ENCODE measurements at regions not wholly inside any gene's neighbourhood (a gene's known extent, or its start where the extent isn't known, plus 50 kb on each side); places are given as distances from the start of the nearest gene placed in this dataset.

DNA sequence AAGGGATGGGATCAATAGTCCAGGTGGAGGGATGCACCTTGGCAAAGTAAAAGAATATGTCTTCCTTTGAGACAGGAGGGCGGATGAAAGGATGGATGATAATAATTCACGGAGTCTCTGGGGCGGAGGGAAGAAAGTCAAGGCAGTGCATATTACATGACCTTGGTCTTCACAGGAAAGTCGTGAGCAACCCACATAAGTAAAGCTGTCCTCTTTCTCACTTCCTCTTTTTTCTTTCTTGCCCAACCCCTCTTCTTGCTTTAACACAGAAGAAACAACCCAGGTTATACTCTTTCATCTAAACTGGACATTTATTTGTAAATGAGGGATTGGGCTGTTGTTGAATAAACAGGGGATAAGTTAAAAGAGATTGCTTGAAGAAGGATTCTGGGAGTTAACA is 168.7 kb upstream of the SKOR2 start:
- in situ Hi-C loops (cut with HindIII; ENCODE audit: low sequenced_read_pairs): no loop called here

DNA sequence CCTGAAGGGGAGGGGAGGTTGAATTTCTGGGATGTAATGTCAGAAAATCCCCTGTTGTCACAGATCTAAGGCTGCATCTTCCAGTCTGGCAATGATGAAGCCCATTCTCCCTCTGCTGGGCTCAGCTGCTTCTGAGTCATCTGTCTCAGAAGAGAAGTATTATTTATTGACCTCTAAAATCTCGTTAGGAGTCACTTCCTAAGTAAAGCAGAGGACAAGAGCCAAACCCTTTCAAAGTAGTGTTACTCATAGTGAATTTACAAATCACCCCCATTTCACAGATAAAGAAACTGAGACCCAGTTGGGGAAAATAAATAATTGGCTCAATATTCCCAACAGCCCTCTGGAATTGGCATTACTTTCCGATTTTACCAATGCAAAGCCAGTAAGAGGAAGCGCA is 167.3 kb upstream of the SKOR2 start:
- in situ Hi-C loops (cut with HindIII; ENCODE audit: low sequenced_read_pairs): no loop called here

DNA sequence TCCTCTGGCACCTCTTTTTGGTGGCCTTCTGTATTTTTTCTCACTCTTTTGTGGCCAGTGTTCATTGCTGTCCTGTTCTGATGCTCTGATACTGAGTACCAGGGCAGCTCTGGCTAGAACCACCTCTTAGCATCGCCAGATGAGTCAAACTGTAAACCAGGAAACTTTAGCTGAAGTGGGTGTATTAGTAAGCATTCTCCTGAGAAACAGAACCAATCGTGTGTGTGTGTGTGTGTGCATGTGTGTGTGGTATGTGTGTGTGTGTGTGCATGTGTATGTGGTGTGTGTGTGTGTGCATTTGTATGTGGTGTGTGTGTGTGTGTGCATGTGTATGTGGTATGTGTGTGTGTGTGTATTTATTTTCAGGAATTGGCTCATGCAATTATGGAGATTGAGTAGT is 166.3 kb upstream of the SKOR2 start:
- in situ Hi-C loops (cut with HindIII; ENCODE audit: low sequenced_read_pairs): no loop called here

DNA sequence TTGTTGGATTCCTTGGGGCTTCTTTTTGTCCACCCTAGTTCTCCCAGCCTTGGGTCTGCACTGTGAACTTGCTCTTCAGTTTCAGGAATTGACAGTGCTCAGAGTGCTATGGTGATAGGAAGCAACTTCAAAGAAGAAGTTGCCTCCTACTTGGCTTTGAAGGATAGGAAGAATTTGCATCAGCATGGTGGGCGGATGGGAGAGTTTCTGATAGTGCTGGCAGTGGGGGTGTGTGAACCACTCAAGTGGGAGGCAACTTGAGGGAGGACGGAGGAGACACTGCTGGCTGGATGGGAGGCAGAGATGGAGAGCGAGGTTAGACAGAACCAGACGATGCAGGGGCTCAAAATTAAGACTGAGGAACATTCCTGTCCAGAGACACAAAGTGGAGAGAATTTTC is 164.4 kb upstream of the SKOR2 start:
- in situ Hi-C loops (cut with HindIII; ENCODE audit: low sequenced_read_pairs): no loop called here

DNA sequence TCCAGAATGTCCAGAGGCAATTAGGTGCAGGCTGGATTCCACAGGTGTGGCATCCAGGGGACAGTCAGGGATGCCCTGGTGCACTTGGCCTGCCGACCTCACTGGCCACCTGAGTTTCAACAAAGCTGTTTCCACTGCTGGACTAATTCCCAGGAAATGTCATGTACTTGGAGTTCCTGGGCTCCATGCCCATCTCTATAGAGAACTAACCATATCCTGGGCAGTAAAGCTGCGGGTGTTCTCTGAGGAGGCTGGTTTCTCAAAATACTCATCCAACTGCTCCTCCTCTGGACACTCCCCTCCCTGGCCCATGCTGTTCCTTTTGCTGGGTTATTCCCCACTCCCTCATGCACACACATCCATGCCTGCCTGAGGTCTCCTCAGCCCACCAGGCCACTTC is 161.9 kb upstream of the SKOR2 start:
- in situ Hi-C loops (cut with HindIII; ENCODE audit: low sequenced_read_pairs): no loop called here

DNA sequence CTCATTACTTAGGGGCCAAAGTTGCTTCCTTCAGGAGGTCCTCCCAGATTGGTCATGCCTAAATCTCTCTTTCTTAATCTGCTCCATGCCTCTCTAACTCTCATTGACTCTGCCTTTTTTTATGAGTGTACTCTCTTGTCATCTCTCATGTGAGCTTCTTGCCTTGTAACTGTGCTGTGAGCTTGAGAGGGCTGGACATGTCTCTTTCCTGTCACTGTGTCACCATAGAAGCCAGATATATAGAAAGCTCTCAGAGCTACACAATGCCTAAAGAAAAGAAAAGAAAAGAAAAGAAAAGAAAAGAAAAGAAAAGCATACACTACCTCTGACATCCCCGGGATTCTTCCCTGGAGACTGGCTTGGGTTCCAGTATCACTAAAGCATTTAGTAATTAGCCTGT is 161.5 kb upstream of the SKOR2 start:
- in situ Hi-C loops (cut with HindIII; ENCODE audit: low sequenced_read_pairs): no loop called here

DNA sequence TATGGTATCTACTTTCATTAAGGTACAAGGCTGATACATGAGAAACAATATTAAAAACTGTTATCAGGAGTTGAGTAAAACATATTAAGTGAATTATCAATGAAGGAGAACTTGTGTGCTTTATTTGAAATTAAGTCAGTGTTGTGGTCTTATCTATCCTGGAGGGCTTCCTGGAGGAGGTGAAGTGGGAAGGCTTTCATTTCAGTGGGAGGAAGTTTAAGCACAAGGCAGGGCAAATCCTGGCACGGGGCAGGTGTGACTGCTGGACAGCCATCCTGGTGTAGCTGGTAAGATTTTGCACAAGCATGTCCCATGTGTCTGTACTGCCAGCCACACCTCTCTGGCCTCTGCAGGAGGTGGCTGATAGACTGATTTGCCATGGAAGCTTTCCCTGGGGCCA is 159.7 kb upstream of the SKOR2 start:
- in situ Hi-C loops (cut with HindIII; ENCODE audit: low sequenced_read_pairs): no loop called here

DNA sequence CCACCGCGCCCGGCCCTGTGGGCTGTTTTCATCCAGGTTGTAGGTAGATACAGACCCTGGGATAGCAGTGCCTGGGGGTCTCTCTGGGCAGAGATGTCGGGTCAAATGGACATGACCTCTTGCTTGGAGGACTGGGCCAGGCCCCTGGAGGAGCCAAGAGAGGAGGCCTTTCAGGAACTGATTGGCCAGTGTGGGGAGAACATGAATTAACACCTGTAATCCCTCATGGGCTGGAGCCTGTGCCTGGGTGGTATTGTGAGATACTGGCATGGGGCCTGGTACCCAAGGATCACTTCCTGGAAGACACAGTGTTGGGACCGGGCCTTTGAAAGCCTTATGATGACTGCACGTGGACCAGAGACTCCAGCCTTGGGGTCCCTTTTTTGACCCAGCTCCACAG is 158.7 kb upstream of the SKOR2 start:
- in situ Hi-C loops (cut with HindIII; ENCODE audit: low sequenced_read_pairs): no loop called here

DNA sequence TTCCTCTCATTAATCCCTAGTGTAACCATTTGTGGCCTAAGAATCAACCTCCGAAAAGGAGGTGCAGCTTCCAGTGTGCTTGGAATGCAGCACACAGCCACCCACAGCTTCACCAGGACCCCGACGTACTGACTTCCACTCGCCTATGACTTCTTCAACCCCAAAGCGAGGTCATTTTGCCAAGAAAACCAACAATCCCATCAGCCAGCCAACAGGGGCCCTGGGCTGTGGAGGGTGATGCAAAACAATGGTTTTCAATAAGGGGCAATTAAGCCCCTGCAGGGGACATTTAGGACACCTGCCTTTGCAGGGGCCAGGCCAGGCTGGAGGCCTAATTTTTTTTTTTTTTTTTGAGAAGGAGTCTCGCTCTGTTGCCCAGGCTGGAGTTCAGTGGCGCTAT is 158.1 kb upstream of the SKOR2 start:
- in situ Hi-C loops (cut with HindIII; ENCODE audit: low sequenced_read_pairs): loop anchor here (5.0 kb wide), 1 partner anchor 48 kb away; no protein-coding TSS in a partner anchor

DNA sequence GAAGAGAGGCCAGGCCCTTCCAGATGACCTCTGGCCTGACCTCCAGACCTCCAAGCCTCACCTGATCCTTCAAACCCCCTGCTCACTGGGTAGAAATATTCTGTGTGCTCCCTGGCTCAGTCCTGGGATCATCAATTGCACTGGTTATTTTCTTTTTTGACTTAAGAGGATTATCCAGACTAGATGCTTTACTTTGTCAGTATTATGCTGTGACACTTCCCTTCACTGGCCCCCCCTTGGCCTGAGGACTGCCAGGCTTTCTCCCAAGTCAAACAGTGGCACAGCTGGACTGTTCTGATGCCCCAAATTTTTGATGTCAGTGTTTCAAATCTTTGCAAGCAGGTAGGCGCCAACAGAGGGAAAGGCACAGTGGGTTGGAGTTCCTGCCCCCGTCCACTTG is 156.3 kb upstream of the SKOR2 start:
- in situ Hi-C loops (cut with HindIII; ENCODE audit: low sequenced_read_pairs): loop anchor here (5.0 kb wide), 1 partner anchor 50 kb away; no protein-coding TSS in a partner anchor

DNA sequence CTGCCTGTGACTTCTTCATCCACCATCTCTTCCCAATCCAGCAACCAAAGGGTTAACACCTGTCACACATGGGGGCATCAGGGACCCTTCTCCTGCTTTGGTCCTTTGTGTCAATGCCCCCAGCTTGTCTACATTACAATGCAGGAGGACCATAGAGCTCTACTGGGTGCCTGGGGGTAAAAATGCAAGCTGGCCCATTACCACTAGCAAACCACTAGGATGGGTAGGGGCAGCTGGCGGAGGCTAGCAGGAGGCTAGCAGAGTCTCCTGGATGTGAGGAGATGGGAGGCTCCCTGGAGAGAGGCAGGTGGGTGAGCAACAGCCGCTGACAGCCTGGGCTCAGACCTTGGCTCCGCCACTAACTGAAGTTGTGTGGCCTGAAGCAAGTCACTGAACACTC is 153.4 kb upstream of the SKOR2 start:
- in situ Hi-C loops (cut with HindIII; ENCODE audit: low sequenced_read_pairs): loop anchor here (5.0 kb wide), 1 partner anchor 52 kb away; no protein-coding TSS in a partner anchor

DNA sequence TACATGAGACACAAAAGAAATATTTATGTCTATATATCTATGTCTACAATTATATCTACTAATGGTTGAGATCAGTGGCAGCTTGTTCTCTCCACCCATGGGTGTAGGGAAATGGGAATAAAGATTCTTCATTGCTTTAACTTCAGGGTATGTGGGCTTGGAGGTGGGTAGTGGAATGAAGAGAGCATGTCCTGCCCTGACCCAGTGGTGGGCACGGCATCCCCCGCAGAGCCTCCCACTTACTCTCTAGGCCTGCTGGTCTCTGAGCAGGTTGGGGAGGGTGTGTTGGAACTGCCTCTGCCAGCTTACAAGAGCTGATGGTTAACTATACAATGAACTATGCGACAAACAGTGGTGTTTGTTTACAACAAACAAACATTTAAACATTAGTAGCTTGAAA is 152.5 kb upstream of the SKOR2 start:
- in situ Hi-C loops (cut with HindIII; ENCODE audit: low sequenced_read_pairs): no loop called here

DNA sequence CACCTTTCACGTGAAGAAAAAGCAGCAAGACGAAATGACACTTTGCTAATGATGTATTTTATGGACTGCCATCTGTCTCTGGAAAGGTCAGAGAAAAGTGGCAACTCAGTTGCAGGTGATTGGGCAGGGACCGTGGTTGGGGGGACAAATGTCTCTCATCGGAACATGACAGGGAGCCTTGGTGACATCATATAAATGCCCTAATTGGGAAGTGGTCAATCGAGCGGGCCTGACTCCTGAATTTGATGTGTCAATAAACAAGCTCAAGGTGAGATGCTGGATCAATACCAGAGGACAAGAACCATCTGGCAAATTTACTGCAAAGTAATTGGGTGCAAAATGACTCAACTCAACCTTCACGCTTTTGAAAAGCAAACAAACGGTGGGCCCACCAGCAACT is 151.9 kb upstream of the SKOR2 start:
- in situ Hi-C loops (cut with HindIII; ENCODE audit: low sequenced_read_pairs): no loop called here

DNA sequence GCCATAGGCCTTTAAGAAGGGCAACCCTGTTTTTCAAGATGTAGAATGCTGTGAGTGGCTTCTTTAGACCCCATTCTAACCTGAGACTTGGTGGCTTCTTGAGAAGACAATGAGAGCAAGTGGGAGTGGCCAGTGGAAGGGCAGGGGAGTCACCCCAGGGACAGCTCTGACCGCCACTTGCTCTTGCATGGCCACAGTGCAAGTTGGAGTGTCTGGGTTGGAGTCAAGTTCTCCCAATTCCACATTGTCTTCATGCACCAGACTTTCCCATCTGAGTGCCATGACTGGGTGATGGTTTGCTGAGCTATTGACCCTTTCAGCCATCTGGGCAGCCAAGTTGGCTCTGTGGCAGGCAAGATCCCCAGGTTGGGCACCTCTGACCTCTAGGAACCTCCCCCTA is 148.0 kb upstream of the SKOR2 start:
- in situ Hi-C loops (cut with HindIII; ENCODE audit: low sequenced_read_pairs): no loop called here

DNA sequence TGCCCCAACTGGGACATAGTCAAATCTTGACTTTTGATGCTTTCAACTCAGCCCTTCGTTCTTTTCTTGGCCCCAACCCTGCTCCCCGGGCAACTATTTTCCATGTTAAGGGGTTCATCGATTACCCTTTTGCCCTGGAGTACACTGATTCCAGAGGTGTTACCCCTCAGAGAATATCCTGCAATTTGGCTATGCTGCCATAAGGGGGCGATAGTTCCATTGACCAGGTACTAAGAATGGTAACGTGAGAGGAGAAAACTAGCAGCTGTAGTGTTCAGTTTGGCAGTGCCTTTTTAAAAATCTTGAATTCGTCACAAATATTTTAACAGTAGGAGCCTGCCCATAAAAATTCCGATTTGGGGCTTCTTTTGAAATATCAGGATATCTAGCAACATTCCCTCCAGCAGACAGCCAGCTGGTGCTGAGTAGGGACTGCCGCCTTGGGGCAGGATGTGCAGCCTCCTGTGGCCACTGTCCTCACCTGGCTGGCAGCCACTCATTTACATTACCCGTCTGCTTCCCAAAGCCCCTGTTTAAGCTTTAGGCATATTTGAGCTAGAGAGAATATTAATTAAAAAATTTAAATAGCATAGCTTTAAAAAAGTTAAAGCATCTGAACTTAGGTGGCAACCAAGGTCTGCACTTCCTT is 146.3 kb upstream of the SKOR2 start:
- in situ Hi-C loops (cut with HindIII; ENCODE audit: low sequenced_read_pairs): no loop called here

DNA sequence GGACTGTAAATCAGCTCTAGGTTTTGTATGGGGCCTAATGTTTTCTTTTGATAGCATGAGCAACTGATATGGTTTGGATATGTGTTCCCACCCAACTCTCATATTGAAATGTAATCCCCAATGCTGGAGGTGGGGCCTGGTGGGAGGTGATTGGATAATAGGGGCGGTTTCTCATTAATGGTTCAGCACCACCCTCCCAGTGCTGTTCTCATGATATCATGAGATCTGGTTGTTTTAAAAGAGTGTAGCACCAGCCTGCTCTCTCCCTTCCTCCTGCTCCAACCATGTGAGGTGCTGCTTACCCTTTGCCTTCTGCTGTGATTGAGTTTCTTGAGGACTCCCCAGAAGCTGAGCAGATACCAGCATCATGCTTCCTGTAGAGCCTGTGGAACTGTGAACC is 140.2 kb upstream of the SKOR2 start:
- in situ Hi-C loops (cut with HindIII; ENCODE audit: low sequenced_read_pairs): no loop called here

DNA sequence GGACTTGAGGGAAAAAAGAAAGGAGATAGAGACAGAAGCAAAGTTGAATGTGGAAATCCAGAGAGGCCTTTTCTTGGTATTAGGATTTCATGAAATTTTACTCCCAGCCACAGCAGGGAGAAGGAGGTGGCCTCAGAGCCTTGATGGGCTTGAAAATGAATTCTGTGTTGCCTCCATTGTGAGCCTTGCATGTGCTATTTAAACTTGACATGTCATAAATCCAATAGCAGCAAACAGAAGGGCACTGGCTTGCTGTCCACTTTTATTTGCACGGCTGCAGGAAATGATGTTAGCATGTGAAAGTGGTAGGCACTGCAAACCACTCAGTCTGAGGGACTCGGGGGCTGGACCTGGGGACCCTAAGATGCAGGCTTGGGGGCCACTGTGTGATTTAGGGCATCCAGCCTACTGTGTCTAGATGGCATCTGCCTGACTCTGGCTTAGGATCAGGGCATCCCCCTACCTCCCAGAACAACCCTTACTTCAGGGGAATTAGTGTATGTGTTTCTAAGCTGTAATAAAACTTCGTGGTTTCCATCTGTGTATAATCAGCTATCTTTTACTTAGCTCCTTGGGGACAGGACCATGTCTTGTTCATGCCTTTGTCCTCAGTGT is 139.1 kb upstream of the SKOR2 start:
- in situ Hi-C loops (cut with HindIII; ENCODE audit: low sequenced_read_pairs): no loop called here

DNA sequence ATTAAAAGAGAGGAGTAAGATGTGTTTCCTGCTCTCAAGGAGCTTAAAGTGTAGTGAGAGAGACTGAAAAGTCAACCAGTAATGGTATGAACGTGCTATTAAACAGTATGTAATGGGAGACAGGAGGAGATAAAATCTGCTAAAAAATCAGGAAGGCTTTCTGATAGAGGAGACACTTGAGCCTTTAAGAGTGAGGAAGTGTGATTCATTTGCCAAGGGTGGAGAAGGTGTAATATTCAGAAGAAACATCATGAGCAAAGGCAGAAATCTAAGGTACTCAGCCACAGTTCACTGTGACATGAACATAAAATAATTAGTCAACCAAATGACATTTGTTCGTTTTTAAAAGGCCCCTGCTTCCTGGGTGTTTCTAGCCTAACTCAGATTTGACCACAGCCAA is 137.8 kb upstream of the SKOR2 start:
- in situ Hi-C loops (cut with HindIII; ENCODE audit: low sequenced_read_pairs): no loop called here

DNA sequence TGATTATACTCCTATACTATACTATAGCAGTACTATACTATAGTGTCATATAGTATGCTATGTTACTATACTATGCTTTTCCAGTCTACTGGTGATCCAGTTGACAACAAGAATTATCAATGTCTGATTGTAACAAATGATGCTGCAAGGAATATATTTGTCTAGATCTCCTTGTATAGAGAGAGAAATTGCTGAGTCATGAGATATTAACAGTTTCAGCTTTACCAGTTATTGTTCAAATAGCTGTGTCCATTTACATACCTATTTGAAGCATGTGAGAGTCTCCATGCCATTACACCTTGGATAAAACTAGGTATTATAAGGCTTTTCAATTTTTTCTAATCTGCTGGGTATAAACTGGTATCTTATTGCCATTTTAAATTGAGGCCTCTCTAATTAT is 136.4 kb upstream of the SKOR2 start:
- in situ Hi-C loops (cut with HindIII; ENCODE audit: low sequenced_read_pairs): no loop called here

DNA sequence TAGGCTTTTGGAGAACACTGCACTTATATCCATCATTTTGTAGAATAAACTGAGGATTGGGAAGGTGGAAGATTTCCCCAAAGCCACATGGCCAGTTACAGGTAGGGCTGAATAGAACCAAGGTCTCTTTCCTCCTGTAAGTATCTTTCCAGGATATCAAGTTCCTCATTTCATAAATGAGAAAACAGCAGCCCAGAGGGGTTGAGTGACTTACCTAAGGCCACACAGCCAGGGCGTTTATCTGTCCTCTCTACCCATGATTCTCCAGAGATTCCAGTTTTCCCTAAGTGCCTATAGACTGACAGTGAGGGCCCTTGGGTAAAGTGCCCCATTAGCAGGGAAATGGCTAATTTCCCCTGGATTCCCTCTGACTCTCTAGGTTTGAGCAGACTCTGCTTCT is 132.3 kb upstream of the SKOR2 start:
- in situ Hi-C loops (cut with HindIII; ENCODE audit: low sequenced_read_pairs): no loop called here

DNA sequence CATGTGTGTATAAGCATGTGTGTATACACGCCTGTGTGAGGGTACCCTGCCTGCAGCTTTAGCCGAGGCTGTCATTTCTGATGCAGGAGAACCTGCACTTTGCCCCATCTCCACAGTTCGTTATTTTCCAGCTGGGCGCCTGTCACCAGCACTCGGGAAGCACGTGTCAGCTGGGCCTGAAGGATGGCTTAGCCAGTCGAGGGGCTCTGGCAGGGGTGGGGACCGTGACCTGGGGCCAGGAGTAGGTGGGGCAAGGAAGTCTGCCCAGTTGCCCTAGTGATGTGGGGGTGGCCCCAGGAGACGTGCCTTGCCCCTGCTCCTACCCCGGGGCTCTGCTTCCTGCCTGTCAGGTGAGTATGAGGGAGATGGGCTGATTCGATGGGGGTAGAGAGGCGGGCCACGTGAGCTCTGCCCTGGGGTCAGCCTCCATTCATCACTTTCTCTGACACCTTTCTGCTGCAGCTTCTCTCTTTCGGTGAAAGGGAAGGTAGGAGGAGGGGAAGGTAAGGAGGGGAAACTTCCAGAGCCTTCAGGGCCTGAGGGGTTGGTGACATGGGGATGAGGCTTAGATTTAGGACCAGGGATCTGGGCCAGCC is 130.6 kb upstream of the SKOR2 start:
- in situ Hi-C loops (cut with HindIII; ENCODE audit: low sequenced_read_pairs): no loop called here

DNA sequence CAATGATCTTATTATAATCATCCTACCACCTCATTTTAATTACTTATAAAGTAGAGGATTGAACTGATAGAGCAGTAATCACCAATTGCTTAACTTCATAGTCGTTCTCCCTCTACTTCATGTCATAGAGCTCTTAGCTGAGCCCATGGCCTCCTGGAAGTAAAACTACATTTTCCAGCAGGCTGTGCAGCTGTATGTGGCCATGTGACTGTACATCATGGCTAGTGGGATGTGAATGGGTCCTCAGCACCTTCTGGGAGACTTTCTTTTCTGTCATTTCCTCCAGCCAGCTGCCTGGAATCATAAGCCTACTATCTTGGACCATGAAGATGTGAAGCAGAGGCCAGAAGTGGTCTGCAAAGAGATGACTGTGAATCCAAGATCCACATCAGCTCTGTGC is 128.7 kb upstream of the SKOR2 start:
- in situ Hi-C loops (cut with HindIII; ENCODE audit: low sequenced_read_pairs): no loop called here

DNA sequence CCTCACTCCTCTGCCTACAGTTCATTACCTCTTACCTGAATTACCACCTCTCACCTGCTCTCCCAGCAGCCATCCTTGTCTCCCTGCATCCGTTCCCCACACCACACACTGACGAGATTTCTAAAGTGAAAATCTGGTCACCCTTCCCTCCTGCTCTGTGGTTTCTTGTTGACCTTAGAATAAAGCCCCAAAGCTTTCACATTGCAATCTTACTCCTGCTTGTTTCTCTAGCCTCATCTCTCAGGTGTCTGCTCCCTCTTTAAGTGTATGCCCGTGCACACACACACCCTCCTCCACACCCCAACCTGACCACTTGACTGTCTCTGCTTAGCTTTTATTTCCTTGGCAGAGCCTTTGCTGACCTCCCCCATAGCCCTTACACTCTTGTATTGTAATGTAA is 122.0 kb upstream of the SKOR2 start:
- in situ Hi-C loops (cut with HindIII; ENCODE audit: low sequenced_read_pairs): no loop called here
